A549 (cell line): ENCODE measurements at regions not wholly inside any gene's neighbourhood (a gene's known extent, or its start where the extent isn't known, plus 50 kb on each side); places are given as distances from the start of the nearest gene placed in this dataset.

Experiments used
- ATAC-seq, 2 experiments: fragments of 200-7000 bp in 1 of 2; fragments of >200 bp in 1 of 2; cut with Nextera tagmentation in 1 of 2; cut with Tn5 transposase in 1 of 2; 3 replicates each; pipeline versions ENCODE4 v1.8.0 to v1.9.1; 2018 to 2020; ENCODE audit warnings: mild to moderate bottlenecking in 1 of 2, moderate library complexity in 1 of 2
- CTCF ChIA-PET: fragments of 300-600 bp; sonication (Branson Sonifier 250); formaldehyde crosslinking; extraction: SDS; loops from one replicate; lab custom pipeline; 2021; ENCODE audit warnings: antibody characterized with exemption, inconsistent platforms; lab: Yijun Ruan, JAX
- POLR2A ChIA-PET: fragments of 350-600 bp; formaldehyde crosslinking; extraction: SDS; loops from one replicate; lab custom pipeline; 2021; ENCODE audit warnings: antibody characterized with exemption, inconsistent platforms; lab: Yijun Ruan, JAX
- DNase-seq, 2 experiments: peaks; one replicate each; pipeline versions ENCODE4 v3.0.0 to v3.0.0-alpha.2; 2011 to 2016; ENCODE audit warnings: low read depth in 1 of 2, low spot score in 1 of 2
- FAIRE-seq: peaks from 2 replicates; lab custom pipeline; 2011; peaks lifted over from hg19 to GRCh38; lab: Jason Lieb, UNC
- H3K27ac ChIP-seq, 2 experiments: fragments of >200 bp; sonication (Bioruptor Twin); formaldehyde crosslinking; 3 replicates each; pipeline ENCODE4 v1.5.1; 2016 to 2017
- H3K4me1 ChIP-seq: fragments of >200 bp; sonication (Bioruptor Twin); formaldehyde crosslinking; 3 replicates; pipeline ENCODE4 v1.6.1; 2016
- H3K4me2 ChIP-seq: fragments of >200 bp; sonication (Bioruptor Twin); formaldehyde crosslinking; 3 replicates; pipeline ENCODE4 v1.6.1; 2016
- H3K4me3 ChIP-seq: fragments of >200 bp; sonication (Bioruptor Twin); formaldehyde crosslinking; 3 replicates; pipeline ENCODE4 v1.5.1; 2016
- H3K9me3 ChIP-seq: fragments of >200 bp; sonication (Bioruptor Twin); formaldehyde crosslinking; 3 replicates; pipeline ENCODE4 v1.6.1; 2016
- BHLHE40 ChIP-seq: IDR thresholded peaks from 2 replicates; pipeline ENCODE4 v1.6.1; 2012; ENCODE audit warnings: low read depth, low read length, inconsistent platforms
- CEBPB ChIP-seq, 2 experiments: fragments of >200 bp in 1 of 2; sonication (Bioruptor Twin) in 1 of 2; formaldehyde crosslinking in 1 of 2; IDR thresholded peaks; 2 replicates each; pipeline ENCODE4 v1.6.1; 2012 to 2016
- FOSL2 ChIP-seq, 2 experiments: fragments of 450-650 bp in 1 of 2; fragments of >200 bp in 1 of 2; sonication (Bioruptor Twin) in 1 of 2; formaldehyde crosslinking; IDR thresholded peaks; 2 replicates each; pipeline versions ENCODE4 v1.5.0 to v1.6.1; 2016 to 2020; ENCODE audit warnings: mild to moderate bottlenecking in 1 of 2, moderate library complexity in 1 of 2
- HES2 ChIP-seq: fragments of >200 bp; sonication (Bioruptor Twin); formaldehyde crosslinking; IDR thresholded peaks from 2 replicates; pipeline ENCODE4 v1.6.1; 2016
- HOXB13 ChIP-seq: fragments of 250-450 bp; sonication (Bioruptor Pico); IDR thresholded peaks from 2 replicates; pipeline ENCODE4 v1.5.0; 2020; ENCODE audit warnings: low read depth, mild to moderate bottlenecking, moderate library complexity
- JUNB ChIP-seq: fragments of >200 bp; sonication (Bioruptor Twin); formaldehyde crosslinking; IDR thresholded peaks from 2 replicates; pipeline ENCODE4 v1.6.1; 2016
- KDM5A ChIP-seq: fragments of 200-600 bp; sonication (generic); IDR thresholded peaks from 2 replicates; pipeline ENCODE4 v1.6.1; 2016; ENCODE audit warnings: antibody characterized with exemption, mild to moderate bottlenecking
- MAZ ChIP-seq: fragments of 150-350 bp; IDR thresholded peaks from 2 replicates; pipeline ENCODE4 v1.6.1; 2014; ENCODE audit warnings: antibody characterized with exemption, low read depth, low read length, borderline replicate concordance
- PHF8 ChIP-seq: fragments of 200-600 bp; sonication (generic); IDR thresholded peaks from 2 replicates; pipeline ENCODE4 v1.6.1; 2016; ENCODE audit warnings: low read depth, mild to moderate bottlenecking, antibody characterized with exemption, moderate library complexity, borderline replicate concordance
- POLR2A ChIP-seq: IDR thresholded peaks from 2 replicates; pipeline ENCODE4 v1.6.1; 2012; ENCODE audit warnings: mild to moderate bottlenecking, low read length
- RAD21 ChIP-seq, 2 experiments: fragments of >200 bp in 1 of 2; sonication (Bioruptor Twin) in 1 of 2; formaldehyde crosslinking in 1 of 2; IDR thresholded peaks in 1 of 2; conservative IDR thresholded peaks in 1 of 2; 2 replicates in 1 of 2; 3 replicates in 1 of 2; pipeline ENCODE4 v1.6.1; 2012 to 2018; ENCODE audit warnings: inconsistent platforms in 1 of 2
- RARB ChIP-seq: fragments of 250-450 bp; sonication (Bioruptor Pico); IDR thresholded peaks from 2 replicates; pipeline ENCODE4 v1.8.0; 2021; ENCODE audit warnings: mild to moderate bottlenecking, moderate library complexity
- RCOR1 ChIP-seq: fragments of 150-350 bp; IDR thresholded peaks from 2 replicates; pipeline ENCODE4 v1.6.1; 2014; ENCODE audit warnings: antibody characterized with exemption, low read length, low read depth
- RFX5 ChIP-seq: fragments of 450-650 bp; IDR thresholded peaks from 2 replicates; pipeline ENCODE4 v1.7.1; 2014; ENCODE audit warnings: antibody characterized with exemption, mild to moderate bottlenecking, moderate library complexity
- TP53 ChIP-seq: fragments of 250-450 bp; sonication (Bioruptor Pico); IDR thresholded peaks from 2 replicates; pipeline ENCODE4 v1.5.0; 2021; ENCODE audit warnings: mild to moderate bottlenecking, moderate library complexity
- USF2 ChIP-seq: fragments of 450-650 bp; IDR thresholded peaks from 2 replicates; pipeline ENCODE4 v1.6.1; 2014; ENCODE audit warnings: antibody characterized with exemption
- ZNF302 ChIP-seq: fragments of 250-450 bp; sonication (Bioruptor Pico); IDR thresholded peaks from 2 replicates; pipeline ENCODE4 v1.9.0; 2021; ENCODE audit warnings: inconsistent platforms, mild to moderate bottlenecking, moderate library complexity
- ZSCAN20 ChIP-seq: fragments of 250-450 bp; sonication (Bioruptor Pico); IDR thresholded peaks from 2 replicates; pipeline ENCODE4 v1.8.0; 2022; ENCODE audit warnings: mild to moderate bottlenecking, moderate library complexity
- WGBS: methylation state at CpG from one replicate; pipeline ENCODE4 v1.1.6; 2017; ENCODE audit errors: missing lambda C conversion rate; 5-methylcytosine and 5-hydroxymethylcytosine counted together
- TF ChIP-seq, protein P1 (sequence below): fragments of 250-450 bp; sonication (Bioruptor Pico); IDR thresholded peaks from 2 replicates; pipeline ENCODE4 v1.5.0; 2021; ENCODE audit warnings: mild to moderate bottlenecking, moderate library complexity, borderline replicate concordance
- TF ChIP-seq, protein P2 (sequence below): fragments of 250-450 bp; sonication (Bioruptor Pico); IDR thresholded peaks from 2 replicates; pipeline ENCODE4 v1.5.0; 2020; ENCODE audit warnings: low read depth, mild to moderate bottlenecking, moderate library complexity
- TF ChIP-seq, protein P3 (sequence below): fragments of 200-600 bp; sonication (generic); IDR thresholded peaks from 2 replicates; pipeline ENCODE4 v1.6.1; 2016; ENCODE audit warnings: antibody characterized with exemption, mild to moderate bottlenecking, moderate library complexity

DNA sequence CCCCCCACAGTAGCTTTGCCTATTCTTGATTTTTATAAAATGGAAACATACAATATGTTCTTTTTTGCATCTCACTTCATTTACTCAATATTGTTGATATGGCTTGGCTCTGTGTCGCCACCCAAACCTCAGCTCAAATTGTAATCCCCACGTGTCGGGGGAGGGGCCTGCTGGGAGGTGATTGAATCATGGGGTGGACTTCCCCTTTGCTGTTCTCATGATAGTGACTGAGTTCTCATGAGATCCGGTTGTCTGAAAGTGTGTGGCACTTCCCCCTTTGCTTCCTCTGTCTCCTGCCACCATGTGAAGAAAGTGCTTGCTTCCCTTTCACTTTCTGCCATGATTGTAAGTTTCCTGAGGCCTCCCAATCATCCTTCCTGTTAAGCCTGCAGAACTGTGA lies 431.3 kb downstream of the MN1 start:
- TF ChIP-seq RARB (CRISPR knock-in tag) = no peak
- no peak for TF ChIP-seq ZSCAN20
- TF ChIP-seq PHF8 = no peak
- TF ChIP-seq RFX5 = no peak
- TF ChIP-seq, all 56 proteins: peak for 0
- Histone ChIP-seq H3K27ac (no peak overlapping the region), H3K4me1 (no peaks in the 10 kb centered on the region), H3K4me3 (no peak overlapping the region), H3K4me2 (no peak overlapping the region), H3K9me3 (no peaks in the 10 kb centered on the region)
- 42% methylated on average over 4 of the region's 4 CpGs for WGBS
- ChIA-PET CTCF (no interaction called here), POLR2A (no interaction called here)
- FAIRE-seq = no peak
- ATAC-seq = no peak
- no peak for DNase-seq

- 57% methylated on average over 3 of the region's 4 CpGs for WGBS
- ATAC-seq (no peak), DNase-seq (no peak), FAIRE-seq (no peak)
- H3K4me1 ChIP-seq = no peaks in the 10 kb centered on the region
- no peak for TF ChIP-seq JUNB
- no peak overlapping the region for H3K4me2 ChIP-seq
- no peak overlapping the region for H3K4me3 ChIP-seq
- CTCF ChIA-PET = no interaction called here
- POLR2A ChIA-PET = no interaction called here
- H3K27ac ChIP-seq = no peak overlapping the region
- no peaks in the 10 kb centered on the region for H3K9me3 ChIP-seq
Measured at GRCh38 chr22:27370987-27371386, 430.6 kb downstream of the MN1 start.

- H3K9me3 ChIP-seq = no peaks in the 10 kb centered on the region
- DNase-seq (no peak), FAIRE-seq (no peak), ATAC-seq (no peak)
- no peak overlapping the region for H3K4me3 ChIP-seq
- H3K4me1 ChIP-seq = no peaks in the 10 kb centered on the region
- H3K27ac ChIP-seq = no peak overlapping the region
- POLR2A ChIA-PET = no interaction called here
- TF ChIP-seq CEBPB (IDR thresholded peaks at IDR 0.05) = no peak
- TF ChIP-seq BHLHE40 = no peak
- TF ChIP-seq RFX5 = no peak
- CTCF ChIA-PET = interaction anchor here (1.4 kb wide), 1 partner anchor 13 kb away, joined by 4 read pairs; no protein-coding TSS in a partner anchor
- H3K4me2 ChIP-seq = no peak overlapping the region
Measured at GRCh38 chr22:27372364-27372763, 429.2 kb downstream of the MN1 start.

GRCh38 chr22:27372969-27373670 lies 428.4 kb downstream of the MN1 start:
- ATAC-seq = no peak
- Histone ChIP-seq H3K9me3 (no peaks in the 10 kb centered on the region), H3K4me1 (no peaks in the 10 kb centered on the region), H3K4me3 (no peak overlapping the region), H3K4me2 (no peak overlapping the region), H3K27ac (no peak overlapping the region)
- POLR2A ChIA-PET = no interaction called here
- FAIRE-seq = no peak
- TF ChIP-seq POLR2A (no peak), HOXB13 (CRISPR knock-in tag) (no peak), KDM5A (no peak), RAD21 (conservative IDR thresholded peaks at IDR 0.05 in 1 of 2, IDR thresholded peaks at IDR 0.05 in 1 of 2) (no peak), JUNB (no peak), ZSCAN20 (no peak), RCOR1 (no peak), FOSL2 (IDR thresholded peaks at IDR 0.05) (no peak), FOSL2 (CRISPR knock-in tag; IDR thresholded peaks at IDR 0.05) (no peak), CEBPB (IDR thresholded peaks at IDR 0.05) (no peak), HES2 (no peak), TP53 (CRISPR knock-in tag) (no peak), MAZ (no peak), ZNF302 (CRISPR knock-in tag) (no peak), RFX5 (no peak), USF2 (no peak)
- TF ChIP-seq, protein P1, sequence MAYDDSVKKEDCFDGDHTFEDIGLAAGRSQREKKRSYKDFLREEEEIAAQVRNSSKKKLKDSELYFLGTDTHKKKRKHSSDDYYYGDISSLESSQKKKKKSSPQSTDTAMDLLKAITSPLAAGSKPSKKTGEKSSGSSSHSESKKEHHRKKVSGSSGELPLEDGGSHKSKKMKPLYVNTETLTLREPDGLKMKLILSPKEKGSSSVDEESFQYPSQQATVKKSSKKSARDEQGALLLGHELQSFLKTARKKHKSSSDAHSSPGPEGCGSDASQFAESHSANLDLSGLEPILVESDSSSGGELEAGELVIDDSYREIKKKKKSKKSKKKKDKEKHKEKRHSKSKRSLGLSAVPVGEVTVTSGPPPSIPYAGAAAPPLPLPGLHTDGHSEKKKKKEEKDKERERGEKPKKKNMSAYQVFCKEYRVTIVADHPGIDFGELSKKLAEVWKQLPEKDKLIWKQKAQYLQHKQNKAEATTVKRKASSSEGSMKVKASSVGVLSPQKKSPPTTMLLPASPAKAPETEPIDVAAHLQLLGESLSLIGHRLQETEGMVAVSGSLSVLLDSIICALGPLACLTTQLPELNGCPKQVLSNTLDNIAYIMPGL (CRISPR knock-in tag) = no peak
- TF ChIP-seq, protein P2, sequence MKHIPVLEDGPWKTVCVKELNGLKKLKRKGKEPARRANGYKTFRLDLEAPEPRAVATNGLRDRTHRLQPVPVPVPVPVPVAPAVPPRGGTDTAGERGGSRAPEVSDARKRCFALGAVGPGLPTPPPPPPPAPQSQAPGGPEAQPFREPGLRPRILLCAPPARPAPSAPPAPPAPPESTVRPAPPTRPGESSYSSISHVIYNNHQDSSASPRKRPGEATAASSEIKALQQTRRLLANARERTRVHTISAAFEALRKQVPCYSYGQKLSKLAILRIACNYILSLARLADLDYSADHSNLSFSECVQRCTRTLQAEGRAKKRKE (CRISPR knock-in tag) = no peak
- TF ChIP-seq, protein P3, sequence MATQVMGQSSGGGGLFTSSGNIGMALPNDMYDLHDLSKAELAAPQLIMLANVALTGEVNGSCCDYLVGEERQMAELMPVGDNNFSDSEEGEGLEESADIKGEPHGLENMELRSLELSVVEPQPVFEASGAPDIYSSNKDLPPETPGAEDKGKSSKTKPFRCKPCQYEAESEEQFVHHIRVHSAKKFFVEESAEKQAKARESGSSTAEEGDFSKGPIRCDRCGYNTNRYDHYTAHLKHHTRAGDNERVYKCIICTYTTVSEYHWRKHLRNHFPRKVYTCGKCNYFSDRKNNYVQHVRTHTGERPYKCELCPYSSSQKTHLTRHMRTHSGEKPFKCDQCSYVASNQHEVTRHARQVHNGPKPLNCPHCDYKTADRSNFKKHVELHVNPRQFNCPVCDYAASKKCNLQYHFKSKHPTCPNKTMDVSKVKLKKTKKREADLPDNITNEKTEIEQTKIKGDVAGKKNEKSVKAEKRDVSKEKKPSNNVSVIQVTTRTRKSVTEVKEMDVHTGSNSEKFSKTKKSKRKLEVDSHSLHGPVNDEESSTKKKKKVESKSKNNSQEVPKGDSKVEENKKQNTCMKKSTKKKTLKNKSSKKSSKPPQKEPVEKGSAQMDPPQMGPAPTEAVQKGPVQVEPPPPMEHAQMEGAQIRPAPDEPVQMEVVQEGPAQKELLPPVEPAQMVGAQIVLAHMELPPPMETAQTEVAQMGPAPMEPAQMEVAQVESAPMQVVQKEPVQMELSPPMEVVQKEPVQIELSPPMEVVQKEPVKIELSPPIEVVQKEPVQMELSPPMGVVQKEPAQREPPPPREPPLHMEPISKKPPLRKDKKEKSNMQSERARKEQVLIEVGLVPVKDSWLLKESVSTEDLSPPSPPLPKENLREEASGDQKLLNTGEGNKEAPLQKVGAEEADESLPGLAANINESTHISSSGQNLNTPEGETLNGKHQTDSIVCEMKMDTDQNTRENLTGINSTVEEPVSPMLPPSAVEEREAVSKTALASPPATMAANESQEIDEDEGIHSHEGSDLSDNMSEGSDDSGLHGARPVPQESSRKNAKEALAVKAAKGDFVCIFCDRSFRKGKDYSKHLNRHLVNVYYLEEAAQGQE = no peak
- 82% methylated on average over 8 of the region's 10 CpGs for WGBS
- DNase-seq = no peak
- CTCF ChIA-PET = interaction anchor here (1.4 kb wide), 1 partner anchor 14 kb away, joined by 4 read pairs; no protein-coding TSS in a partner anchor
